Fibroblast of lung (primary cell): ENCODE measurements at regions not wholly inside any gene's neighbourhood (a gene's known extent, or its start where the extent isn't known, plus 50 kb on each side); places are given as distances from the start of the nearest gene placed in this dataset.

Experiments
- CTCF ChIP-seq, 2 donors: IDR thresholded peaks in 1 of 2; conservative IDR thresholded peaks in 1 of 2; 1 replicate in 1 of 2; 2 replicates in 1 of 2; pipeline ENCODE4 v1.5.1; 2011 to 2012; ENCODE audit warnings: low read length in 2 of 2, control low read depth in 1 of 2, inconsistent platforms in 1 of 2, low read depth in 1 of 2, mild to moderate bottlenecking in 1 of 2
- EZH2 ChIP-seq: IDR thresholded peaks from 2 replicates; pipeline ENCODE4 v1.5.1; 2012; ENCODE audit warnings: low read length, control low read depth, mild to moderate bottlenecking; ENCODE audit errors: missing control alignments

DNA sequence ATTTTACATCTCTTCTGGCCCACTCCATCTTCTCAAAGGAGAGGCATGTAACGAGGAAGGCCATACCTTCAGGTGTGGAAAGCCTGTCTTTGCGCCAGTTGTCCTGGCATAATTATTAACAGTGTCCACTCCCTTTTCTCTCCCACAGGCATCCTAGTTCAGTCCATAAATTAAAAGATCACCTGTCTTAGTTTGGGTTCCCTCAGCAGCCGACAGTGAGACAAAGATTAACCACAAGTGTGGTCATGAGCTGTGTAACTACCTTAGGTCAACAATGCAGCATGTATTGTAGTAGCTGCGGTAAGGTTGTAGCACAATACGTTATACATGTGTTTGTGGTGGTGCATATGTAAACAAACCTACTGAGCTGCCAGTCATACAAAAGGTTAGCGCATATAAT, 103.3 kb upstream of the GALNT15 start:
- TF ChIP-seq CTCF (conservative IDR thresholded peaks at IDR 0.05 in 1 of 2, IDR thresholded peaks at IDR 0.05 in 1 of 2; ENCODE audit: low read depth in 1 of 2, low read length in 2 of 2) (no peak), EZH2 (no peak)
